B cell (primary cell): ENCODE measurements at regions not wholly inside any gene's neighbourhood (a gene's known extent, or its start where the extent isn't known, plus 50 kb on each side); places are given as distances from the start of the nearest gene placed in this dataset.
"Not testable (repeated sequence)": the region's sequence is repeated elsewhere in the genome, so short reads cannot be mapped to it uniquely, and the experiment has no call there.

Experiments
- ATAC-seq: fragments of 200-7000 bp; cut with Tn5 transposase; one replicate; pipeline ENCODE4 v1.10.0; 2021; ENCODE audit warnings: low read depth, mild to moderate bottlenecking, moderate number of reproducible peaks, moderate library complexity
- CTCF ChIA-PET: fragments of 350-600 bp; sonication (Branson Sonifier 250); formaldehyde crosslinking; loops from one replicate; lab custom pipeline; 2021; ENCODE audit warnings: antibody characterized with exemption, inconsistent platforms; lab: Charles Lee
- POLR2A ChIA-PET: fragments of 350-600 bp; sonication (Branson Sonifier 250); formaldehyde crosslinking; loops from one replicate; lab custom pipeline; 2021; ENCODE audit warnings: antibody characterized with exemption; lab: Charles Lee
- DNase-seq: peaks from one replicate; pipeline ENCODE4 v3.0.0; 2013
- H2AFZ ChIP-seq: 2 replicates; pipeline ENCODE4 v1.6.1; 2012; ENCODE audit warnings: mild to moderate bottlenecking, low read depth, low read length; ENCODE audit not compliant: insufficient read depth, poor library complexity, severe bottlenecking
- H3K27ac ChIP-seq, 2 donors: 1 replicate in 1 of 2; 2 replicates in 1 of 2; pipeline ENCODE4 v1.5.1; 2012 to 2013; ENCODE audit warnings: low read length in 2 of 2, mild to moderate bottlenecking in 2 of 2, moderate library complexity in 1 of 2
- H3K27me3 ChIP-seq, 4 experiments: fragments of 200-600 bp in 1 of 4; sonication (generic) in 1 of 4; replicated peaks in 1 of 4; 1 replicate in 2 of 4; 2 replicates in 2 of 4; pipeline versions ENCODE4 v1.6.1 to v1.7.0; 2013 to 2016; ENCODE audit warnings: low read length in 3 of 4, mild to moderate bottlenecking in 2 of 4, mixed read lengths in 1 of 4, moderate library complexity in 1 of 4; ENCODE audit not compliant: insufficient read depth in 4 of 4, control insufficient read depth in 3 of 4; ENCODE audit errors: control extremely low read depth in 1 of 4
- H3K36me3 ChIP-seq, 2 experiments: replicated peaks in 1 of 2; 1 replicate in 1 of 2; 2 replicates in 1 of 2; pipeline versions ENCODE4 v1.6.1 to v1.7.1; 2013; ENCODE audit warnings: low read length in 1 of 2; ENCODE audit not compliant: insufficient read depth in 2 of 2, control insufficient read depth in 1 of 2; ENCODE audit errors: control extremely low read depth in 1 of 2, extremely low read depth in 1 of 2
- H3K4me1 ChIP-seq, 2 donors: fragments of 200-600 bp in 1 of 2; sonication (generic) in 1 of 2; 1 replicate in 1 of 2; 2 replicates in 1 of 2; pipeline versions ENCODE4 v1.5.1 to v1.6.1; 2013 to 2017; ENCODE audit warnings: low read length in 2 of 2; ENCODE audit not compliant: control insufficient read depth in 2 of 2, insufficient read depth in 2 of 2
- H3K4me2 ChIP-seq: replicated peaks from 2 replicates; pipeline ENCODE3; 2012; ENCODE audit warnings: mild to moderate bottlenecking, low read depth, low read length; ENCODE audit not compliant: poor library complexity, severe bottlenecking
- H3K4me3 ChIP-seq, 5 experiments: fragments of 200-600 bp in 1 of 5; sonication (generic) in 1 of 5; 1 replicate in 3 of 5; 2 replicates in 2 of 5; pipeline versions ENCODE4 v1.5.1 to v1.7.0; 2011 to 2016; ENCODE audit warnings: low read length in 4 of 5, mild to moderate bottlenecking in 4 of 5, low read depth in 2 of 5, control low read depth in 1 of 5, moderate library complexity in 1 of 5; ENCODE audit not compliant: insufficient read depth in 1 of 5; ENCODE audit errors: control extremely low read depth in 1 of 5, extremely low read depth in 1 of 5
- H3K79me2 ChIP-seq: fragments of 200-600 bp; sonication (generic); one replicate; pipeline ENCODE4 v1.6.0; 2016; ENCODE audit warnings: low read length; ENCODE audit not compliant: control insufficient read depth, insufficient read depth
- H3K9ac ChIP-seq: fragments of 200-600 bp; sonication (generic); 2 replicates; pipeline ENCODE4 v1.6.1; 2017; ENCODE audit warnings: mild to moderate bottlenecking, low read length, moderate library complexity
- H3K9me3 ChIP-seq, 3 donors: one replicate each; pipeline versions ENCODE4 v1.6.1 to v1.7.1; 2013; ENCODE audit warnings: low read length in 2 of 3; ENCODE audit not compliant: control insufficient read depth in 2 of 3, insufficient read depth in 1 of 3; ENCODE audit errors: control extremely low read depth in 1 of 3
- H4K20me1 ChIP-seq: 2 replicates; pipeline ENCODE4 v1.6.0; 2012; ENCODE audit warnings: mild to moderate bottlenecking, low read length; ENCODE audit not compliant: insufficient read depth, control insufficient read depth, poor library complexity, severe bottlenecking
- H3K27ac Mint-ChIP-seq: one replicate; pipeline ENCODE4 v1.8.0; 2021; ENCODE audit warnings: mixed read lengths
- H3K27me3 Mint-ChIP-seq: one replicate; pipeline ENCODE4 v1.8.0; 2021; ENCODE audit warnings: mixed read lengths
- H3K4me1 Mint-ChIP-seq: one replicate; pipeline ENCODE4 v1.8.0; 2021; ENCODE audit warnings: mixed read lengths
- H3K4me3 Mint-ChIP-seq: one replicate; pipeline ENCODE4 v1.8.0; 2021; ENCODE audit warnings: mixed read lengths
- H3K9me3 Mint-ChIP-seq: one replicate; pipeline ENCODE4 v1.8.0; 2022; ENCODE audit warnings: mixed read lengths; ENCODE audit not compliant: insufficient read depth
- WGBS: methylation state at CpG from one replicate; pipeline ENCODE4 v1.1.5; 2013; ENCODE audit warnings: missing lambda C conversion rate; ENCODE audit not compliant: insufficient coverage; 5-methylcytosine and 5-hydroxymethylcytosine counted together
- intact Hi-C: fragments of 100-400 bp; cut with micrococcal nuclease; formaldehyde crosslinking; loops from one replicate; pipeline ENCODE4 v1.10.0; 2022

DNA sequence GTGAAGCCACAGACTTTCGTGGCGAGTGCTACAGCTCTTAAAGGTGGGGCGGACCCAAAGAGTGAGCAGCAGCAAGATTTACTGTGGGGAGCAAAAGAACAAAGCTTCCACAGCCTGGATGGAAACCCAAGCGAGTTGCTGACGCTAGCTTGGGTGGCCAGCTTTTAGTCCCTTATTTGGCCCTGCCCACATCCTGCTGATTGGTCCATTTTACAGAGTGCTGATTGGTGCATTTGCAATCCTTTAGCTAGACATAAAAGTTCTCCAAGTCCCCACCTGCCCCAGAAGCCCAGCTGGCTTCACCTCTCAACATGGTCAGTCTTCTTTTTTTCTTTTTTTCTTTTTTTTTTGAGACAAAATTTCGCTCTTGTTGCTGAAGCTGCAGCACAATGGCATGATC lies 161.0 kb downstream of the SPATA31A6 start:
- H4K20me1 ChIP-seq, H3K79me2 ChIP-seq, H3K27ac ChIP-seq, H3K36me3 ChIP-seq, H3K9me3 Mint-ChIP-seq, H3K4me2 ChIP-seq, H2AFZ ChIP-seq, POLR2A ChIA-PET, H3K4me1 Mint-ChIP-seq, intact Hi-C loops, H3K9ac ChIP-seq, H3K4me1 ChIP-seq, ATAC-seq, H3K4me3 ChIP-seq, H3K27ac Mint-ChIP-seq, H3K4me3 Mint-ChIP-seq, CTCF ChIA-PET, H3K9me3 ChIP-seq, H3K27me3 ChIP-seq, H3K27me3 Mint-ChIP-seq, DNase-seq: not testable (repeated sequence)
- 75% methylated on average over 2 of the region's 6 CpGs for WGBS

GRCh38 chr9:42346916-42347315 lies 163.5 kb downstream of the SPATA31A6 start:
- ATAC-seq, POLR2A ChIA-PET, H3K4me3 ChIP-seq, H3K9me3 Mint-ChIP-seq, H3K27ac ChIP-seq, H2AFZ ChIP-seq, H3K4me2 ChIP-seq, H3K4me3 Mint-ChIP-seq, H4K20me1 ChIP-seq, CTCF ChIA-PET, H3K9ac ChIP-seq, DNase-seq, H3K27me3 ChIP-seq, H3K36me3 ChIP-seq, H3K27me3 Mint-ChIP-seq, H3K27ac Mint-ChIP-seq, H3K4me1 ChIP-seq, H3K79me2 ChIP-seq, H3K4me1 Mint-ChIP-seq, intact Hi-C loops, H3K9me3 ChIP-seq: not testable (repeated sequence)
- WGBS: no CpG with 5 or more reads among the region's 2 CpGs

DNA sequence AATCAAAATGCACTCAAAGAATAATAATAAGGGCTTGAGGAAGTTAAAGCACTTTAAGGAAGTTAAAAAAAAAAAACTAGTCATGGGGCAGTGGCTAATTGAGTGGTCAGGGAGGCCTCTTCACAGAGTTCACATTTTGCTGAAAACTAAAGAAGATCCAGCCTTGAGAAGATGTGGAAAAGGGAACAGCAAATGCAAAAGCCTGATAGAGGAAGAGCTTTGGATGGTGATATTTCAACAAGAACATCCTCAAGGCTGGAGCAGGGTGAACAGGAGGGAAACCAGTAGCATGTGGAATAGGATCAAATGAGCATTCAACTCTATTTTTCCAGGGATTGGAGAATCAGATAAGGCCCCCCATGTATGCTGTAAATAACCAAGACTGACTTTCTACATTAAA lies 165.7 kb downstream of the SPATA31A6 start:
- H3K27ac Mint-ChIP-seq, intact Hi-C loops, H3K4me1 ChIP-seq, POLR2A ChIA-PET, H3K9ac ChIP-seq, H3K27me3 ChIP-seq, H3K4me2 ChIP-seq, DNase-seq, H3K4me1 Mint-ChIP-seq, H3K36me3 ChIP-seq, ATAC-seq, H3K9me3 ChIP-seq, H2AFZ ChIP-seq, H4K20me1 ChIP-seq, CTCF ChIA-PET, H3K9me3 Mint-ChIP-seq, H3K79me2 ChIP-seq, H3K4me3 Mint-ChIP-seq, H3K27ac ChIP-seq, H3K27me3 Mint-ChIP-seq, H3K4me3 ChIP-seq: not testable (repeated sequence)

DNA sequence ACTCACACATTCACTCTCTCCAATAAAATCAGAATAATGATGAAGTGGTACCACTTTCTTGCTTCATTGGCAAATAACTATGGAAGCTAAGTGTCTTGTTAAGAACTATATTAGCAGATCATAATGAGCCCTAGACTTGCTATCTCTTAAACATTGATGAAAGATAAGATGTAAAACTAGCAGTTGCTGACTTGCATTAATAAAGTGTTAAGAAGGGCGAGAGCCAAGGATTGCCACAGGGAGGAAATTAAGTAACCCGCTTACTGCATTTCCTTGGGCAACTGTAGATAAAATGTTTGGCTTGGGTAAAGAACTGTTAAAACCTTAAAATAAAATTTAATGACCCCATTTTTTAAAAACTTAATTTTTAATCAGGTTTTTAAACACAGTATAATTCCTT lies 167.0 kb downstream of the SPATA31A6 start:
- POLR2A ChIA-PET, DNase-seq, H3K4me1 ChIP-seq, ATAC-seq, H3K27ac Mint-ChIP-seq, H3K9me3 ChIP-seq, CTCF ChIA-PET, H3K27ac ChIP-seq, H2AFZ ChIP-seq, H3K4me3 ChIP-seq, H3K9me3 Mint-ChIP-seq, H3K4me2 ChIP-seq, H3K27me3 ChIP-seq, H3K79me2 ChIP-seq, H3K36me3 ChIP-seq, H3K4me3 Mint-ChIP-seq, H3K4me1 Mint-ChIP-seq, H3K9ac ChIP-seq, H4K20me1 ChIP-seq, intact Hi-C loops, H3K27me3 Mint-ChIP-seq: not testable (repeated sequence)
- WGBS: no CpG with 5 or more reads among the region's 2 CpGs
